Spinal cord (tissue), 9 donors: ENCODE measurements at regions not wholly inside any gene's neighbourhood (a gene's known extent, or its start where the extent isn't known, plus 50 kb on each side); places are given as distances from the start of the nearest gene placed in this dataset.
"Not testable (repeated sequence)": the region's sequence is repeated elsewhere in the genome, so short reads cannot be mapped to it uniquely, and the experiment has no call there.

Source experiments
- DNase-seq, 6 donors: peaks; one replicate each; pipeline versions ENCODE4 v3.0.0 to v3.0.0-alpha.2; 2013 to 2015; ENCODE audit warnings: low spot score in 6 of 6, low read depth in 4 of 6
- H3K27ac ChIP-seq: one replicate; pipeline ENCODE4 v1.5.1; 2013; ENCODE audit warnings: low read depth, low read length, control low read depth
- H3K27me3 ChIP-seq: one replicate; pipeline ENCODE4 v1.6.1; 2013; ENCODE audit warnings: low read length; ENCODE audit not compliant: control insufficient read depth, insufficient read depth
- H3K36me3 ChIP-seq: one replicate; pipeline ENCODE4 v1.6.1; 2013; ENCODE audit warnings: low read length; ENCODE audit not compliant: control insufficient read depth, insufficient read depth
- H3K4me1 ChIP-seq: one replicate; pipeline ENCODE4 v1.6.1; 2013; ENCODE audit warnings: low read length; ENCODE audit not compliant: control insufficient read depth, insufficient read depth
- H3K4me3 ChIP-seq: one replicate; pipeline ENCODE4 v1.5.1; 2013; ENCODE audit warnings: low read depth, low read length, control low read depth
- H3K9me3 ChIP-seq: one replicate; pipeline ENCODE4 v1.6.1; 2013; ENCODE audit warnings: low read length; ENCODE audit not compliant: control insufficient read depth, insufficient read depth
- WGBS: methylation state at CpG from one replicate; pipeline ENCODE4 v1.1.5; 2013; ENCODE audit warnings: missing lambda C conversion rate; ENCODE audit not compliant: insufficient coverage; 5-methylcytosine and 5-hydroxymethylcytosine counted together
- donor health status: healthy.

GRCh38 chr11:38143852-38144251, 1545.8 kb upstream of the RAG2 start:
- no peak overlapping the region for H3K4me3 ChIP-seq
- WGBS, result no CpG with 5 or more reads among the region's 3 CpGs
- DNase-seq, result no peak
- H3K36me3 ChIP-seq, result no peaks in the 10 kb centered on the region
- H3K27ac ChIP-seq, result no peak overlapping the region
- H3K4me1 ChIP-seq, result no peaks in the 10 kb centered on the region
- H3K27me3 ChIP-seq, result no peaks in the 10 kb centered on the region
- H3K9me3 ChIP-seq, result no peaks in the 10 kb centered on the region

GRCh38 chr11:38138972-38139371, 1540.9 kb upstream of the RAG2 start:
- no peaks in the 10 kb centered on the region for H3K4me1 ChIP-seq

GRCh38 chr11:38136887-38137286, 1538.9 kb upstream of the RAG2 start:
- Histone ChIP-seq H3K36me3 (no peaks in the 10 kb centered on the region), H3K27ac (no peak overlapping the region), H3K27me3 (no peaks in the 10 kb centered on the region), H3K4me3 (no peak overlapping the region), H3K4me1 (no peaks in the 10 kb centered on the region), H3K9me3 (peaks cover 3% of the 10 kb centered on the region)
- 90% methylated on average over 2 of the region's 6 CpGs for WGBS
- no peak for DNase-seq

More at GRCh38 chr11:38138972-38139371, 1540.9 kb upstream of the RAG2 start:
- Histone ChIP-seq H3K9me3 (peaks cover 3% of the 10 kb centered on the region), H3K27me3 (no peaks in the 10 kb centered on the region), H3K27ac (no peak overlapping the region), H3K4me3 (no peak overlapping the region), H3K36me3 (no peaks in the 10 kb centered on the region)
- DNase-seq, result no peak
- WGBS, result no CpG with 5 or more reads among the region's 2 CpGs

DNA sequence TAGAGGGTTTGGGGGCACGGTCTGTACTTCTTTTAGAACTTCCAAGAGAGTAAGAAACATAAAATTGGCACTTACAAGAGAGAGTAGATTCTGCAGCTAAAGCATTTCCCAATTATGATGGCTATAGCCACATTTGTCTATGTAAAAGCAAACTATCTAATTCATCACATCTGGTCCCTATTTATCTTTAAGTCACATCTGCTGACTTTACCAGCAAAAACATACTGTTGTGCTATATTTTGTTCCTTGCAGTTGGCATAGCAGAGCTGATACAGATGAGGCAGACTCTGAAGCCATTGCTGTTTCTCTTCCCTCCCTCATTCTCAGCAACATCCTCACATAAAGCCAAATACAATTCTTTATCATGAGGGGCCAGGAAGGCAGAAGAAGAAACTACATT, 1533.5 kb upstream of the RAG2 start:
- no CpG with 5 or more reads among the region's 1 CpG for WGBS
- Histone ChIP-seq H3K9me3 (no peaks in the 10 kb centered on the region), H3K4me1 (no peaks in the 10 kb centered on the region), H3K36me3 (no peaks in the 10 kb centered on the region), H3K4me3 (no peak overlapping the region), H3K27ac (no peak overlapping the region), H3K27me3 (no peaks in the 10 kb centered on the region)
- DNase-seq, result no peak

DNA sequence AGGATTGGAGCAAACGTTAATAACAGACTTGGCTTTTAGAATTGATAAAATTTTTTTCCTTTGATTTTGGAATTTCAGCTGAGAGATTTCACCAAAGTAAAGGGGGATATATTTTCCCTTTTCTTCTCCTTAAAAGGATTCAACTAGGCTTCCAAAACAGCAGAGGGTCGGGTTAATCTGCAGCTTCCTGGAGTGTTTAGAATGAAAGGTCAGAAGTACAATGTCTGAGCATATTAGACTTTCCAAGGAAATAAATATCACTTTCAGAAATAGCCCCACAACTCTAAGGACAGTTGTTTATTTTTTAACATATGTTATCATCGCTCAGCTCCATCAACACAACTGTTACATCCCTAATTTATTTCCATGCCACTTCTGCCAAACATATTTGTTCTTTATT, 1532.9 kb upstream of the RAG2 start:
- Histone ChIP-seq H3K4me1 (no peaks in the 10 kb centered on the region), H3K27me3 (no peaks in the 10 kb centered on the region), H3K27ac (no peak overlapping the region), H3K4me3 (no peak overlapping the region), H3K9me3 (no peaks in the 10 kb centered on the region), H3K36me3 (no peaks in the 10 kb centered on the region)
- peak in 2 of 6 donors; percentile 4 to 33 for DNase-seq
- WGBS, result no CpG with 5 or more reads among the region's 3 CpGs

DNA sequence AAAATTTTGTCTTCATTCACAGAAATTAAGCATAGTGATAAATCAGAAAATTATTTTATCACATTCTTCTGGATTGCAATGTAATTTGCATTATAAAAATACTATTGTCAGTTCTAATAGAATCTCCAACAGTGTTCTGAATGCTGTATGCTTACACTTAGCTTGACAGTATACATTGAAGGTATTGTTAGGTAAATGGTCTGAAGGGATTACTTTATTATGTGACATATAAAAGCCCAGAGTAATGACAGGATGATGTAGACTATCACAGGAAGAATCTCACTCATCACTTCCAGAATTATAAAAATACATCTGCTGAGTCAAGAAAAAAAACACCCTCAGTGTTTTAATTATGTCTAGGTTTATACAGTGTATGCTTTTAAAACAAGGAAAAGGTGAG, 1532.5 kb upstream of the RAG2 start:
- no peak for DNase-seq
- H3K9me3 ChIP-seq, result no peaks in the 10 kb centered on the region
- no peak overlapping the region for H3K4me3 ChIP-seq
- no peaks in the 10 kb centered on the region for H3K4me1 ChIP-seq
- no peaks in the 10 kb centered on the region for H3K27me3 ChIP-seq
- H3K27ac ChIP-seq, result no peak overlapping the region
- no peaks in the 10 kb centered on the region for H3K36me3 ChIP-seq

DNA sequence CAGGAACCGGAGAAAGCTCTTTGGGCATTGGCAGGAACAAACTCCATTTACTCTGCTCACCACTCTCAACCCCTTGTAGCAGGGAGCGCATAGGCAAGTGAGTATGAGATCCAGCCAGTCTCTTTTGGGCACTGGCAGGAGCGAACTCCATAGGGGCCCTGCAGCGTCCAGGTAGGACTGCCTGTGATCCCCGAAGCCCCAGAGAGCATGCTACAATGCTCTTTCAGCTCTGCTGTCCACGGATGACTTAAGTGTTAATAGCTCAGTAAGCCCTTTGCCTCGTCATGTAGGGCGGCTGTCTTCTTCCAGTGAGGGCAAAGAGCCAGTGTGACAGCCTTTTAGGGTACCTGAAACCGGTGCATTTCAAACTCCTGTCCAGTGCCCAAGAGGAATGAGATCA, 1525.6 kb upstream of the RAG2 start:
- 81% methylated on average over 9 of the region's 9 CpGs for WGBS
- no peak overlapping the region for H3K4me3 ChIP-seq
- no peaks in the 10 kb centered on the region for H3K9me3 ChIP-seq
- H3K4me1 ChIP-seq, result no peaks in the 10 kb centered on the region
- DNase-seq, result no peak
- H3K36me3 ChIP-seq, result no peaks in the 10 kb centered on the region
- H3K27me3 ChIP-seq, result no peaks in the 10 kb centered on the region
- H3K27ac ChIP-seq, result no peak overlapping the region

- not testable (repeated sequence) for H3K4me3 ChIP-seq, H3K4me1 ChIP-seq, DNase-seq, H3K27me3 ChIP-seq, H3K27ac ChIP-seq, H3K36me3 ChIP-seq, H3K9me3 ChIP-seq
- WGBS, result 100% methylated on average over 3 of the region's 5 CpGs
These were observed 1518.6 kb upstream of the RAG2 start for GRCh38 chr11:38116616-38117015.

GRCh38 chr11:38115381-38115780, 1517.3 kb upstream of the RAG2 start:
- WGBS, result no CpG with 5 or more reads among the region's 3 CpGs
- DNase-seq, result not testable (repeated sequence)

GRCh38 chr11:38100836-38101462, 1502.9 kb upstream of the RAG2 start:
- DNase-seq, result peak in 1 of 6 donors; percentile 53
- WGBS, result no CpG with 5 or more reads among the region's 4 CpGs
- no peaks in the 10 kb centered on the region for H3K9me3 ChIP-seq
- no peaks in the 10 kb centered on the region for H3K4me1 ChIP-seq
- no peaks in the 10 kb centered on the region for H3K36me3 ChIP-seq
- H3K27ac ChIP-seq, result no peak overlapping the region
- no peaks in the 10 kb centered on the region for H3K27me3 ChIP-seq
- H3K4me3 ChIP-seq, result no peak overlapping the region

More at GRCh38 chr11:38115381-38115780, 1517.3 kb upstream of the RAG2 start:
- not testable (repeated sequence) for H3K27ac ChIP-seq, H3K9me3 ChIP-seq, H3K36me3 ChIP-seq, H3K4me1 ChIP-seq, H3K27me3 ChIP-seq, H3K4me3 ChIP-seq
